ENCODE measurements at regions not wholly inside any gene's neighbourhood (a gene's known extent, or its start where the extent isn't known, plus 50 kb on each side); places are given as distances from the start of the nearest gene placed in this dataset.

DNA sequence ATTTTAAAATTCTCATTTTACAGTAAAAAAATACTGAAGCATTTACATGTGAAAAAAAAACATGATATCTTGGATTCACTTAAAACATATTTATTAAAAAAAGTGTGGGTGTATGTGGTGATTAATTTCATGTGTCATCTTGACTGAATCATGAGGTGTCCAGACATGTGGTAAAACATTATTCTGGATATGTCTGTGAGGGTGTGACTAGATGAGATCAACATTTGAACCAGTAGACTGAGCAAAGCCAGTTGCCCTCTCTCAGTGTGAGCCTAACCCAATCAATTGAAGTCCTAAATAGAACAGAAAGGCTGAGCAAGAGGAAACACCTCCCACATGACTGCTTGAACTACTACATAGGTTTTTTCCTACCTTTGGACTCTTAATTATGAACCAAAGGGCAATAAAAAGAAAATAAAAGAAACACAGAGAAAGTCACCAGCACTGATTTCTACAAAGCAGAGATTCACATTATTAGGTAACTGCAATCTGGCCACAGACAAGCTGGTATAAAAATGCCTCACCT, 90.5 kb upstream of the VGLL2 start:
- no peaks in the 10 kb centered on the region for H3K27me3 ChIP-seq (ENCODE audit: control insufficient read depth in 3 of 3, insufficient read depth in 3 of 3, low read length in 3 of 3)

DNA sequence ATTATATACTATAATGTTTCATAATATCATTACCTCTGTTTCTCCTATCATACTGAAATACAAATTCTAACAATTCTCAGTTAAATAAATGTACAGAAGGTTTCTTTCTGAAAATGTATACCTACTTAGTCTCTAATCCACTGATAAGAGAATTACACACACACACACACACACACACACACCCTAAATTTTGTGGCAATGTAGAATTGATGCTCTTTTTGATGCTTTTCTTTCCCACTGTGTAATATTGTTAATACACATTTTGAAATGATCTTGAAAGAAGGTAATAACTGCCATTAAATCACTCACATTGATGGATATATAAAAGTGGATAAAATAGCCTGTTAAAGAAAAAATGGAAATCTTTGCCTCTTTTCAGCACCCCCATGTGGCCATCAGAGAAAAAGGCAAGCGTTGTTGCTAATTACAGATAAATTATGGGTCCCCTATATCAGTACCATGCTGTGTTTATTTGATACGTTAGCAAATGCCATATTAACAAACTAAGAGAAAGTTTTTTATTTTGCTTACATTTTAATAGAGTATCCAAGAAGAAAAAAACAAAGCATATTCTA, 76.6 kb upstream of the VGLL2 start:
- Histone ChIP-seq H3K9me3 (ENCODE audit: control insufficient read depth in 3 of 3, low read length in 3 of 3) (no peaks in the 10 kb centered on the region), H3K4me1 (ENCODE audit: control insufficient read depth in 3 of 3, insufficient read depth in 3 of 3, low read length in 3 of 3) (no peaks in the 10 kb centered on the region), H3K27ac (ENCODE audit: low read depth, low read length) (no peak overlapping the region), H3K27me3 (ENCODE audit: control insufficient read depth in 3 of 3, insufficient read depth in 3 of 3, low read length in 3 of 3) (no peaks in the 10 kb centered on the region), H3K9ac (ENCODE audit: low read depth in 1 of 3, low read length in 3 of 3) (no peak overlapping the region), H3K36me3 (ENCODE audit: control insufficient read depth in 3 of 3, insufficient read depth in 3 of 3, low read length in 3 of 3) (no peaks in the 10 kb centered on the region), H3K4me3 (ENCODE audit: low read length in 3 of 3) (no peak overlapping the region)

More for the DNA sequence above, 90.5 kb upstream of the VGLL2 start:
- no peak overlapping the region for H3K9ac ChIP-seq (ENCODE audit: low read depth in 1 of 3, low read length in 3 of 3)
- no peak overlapping the region for H3K4me3 ChIP-seq (ENCODE audit: low read length in 3 of 3)
- H3K9me3 ChIP-seq (ENCODE audit: control insufficient read depth in 3 of 3, low read length in 3 of 3): peaks cover 0 to 4% (median 0%) of the 10 kb centered on the region in 3 donors
- H3K27ac ChIP-seq (ENCODE audit: low read depth, low read length): no peak overlapping the region
- H3K36me3 ChIP-seq (ENCODE audit: control insufficient read depth in 3 of 3, insufficient read depth in 3 of 3, low read length in 3 of 3): no peaks in the 10 kb centered on the region
- no peaks in the 10 kb centered on the region for H3K4me1 ChIP-seq (ENCODE audit: control insufficient read depth in 3 of 3, insufficient read depth in 3 of 3, low read length in 3 of 3)

DNA sequence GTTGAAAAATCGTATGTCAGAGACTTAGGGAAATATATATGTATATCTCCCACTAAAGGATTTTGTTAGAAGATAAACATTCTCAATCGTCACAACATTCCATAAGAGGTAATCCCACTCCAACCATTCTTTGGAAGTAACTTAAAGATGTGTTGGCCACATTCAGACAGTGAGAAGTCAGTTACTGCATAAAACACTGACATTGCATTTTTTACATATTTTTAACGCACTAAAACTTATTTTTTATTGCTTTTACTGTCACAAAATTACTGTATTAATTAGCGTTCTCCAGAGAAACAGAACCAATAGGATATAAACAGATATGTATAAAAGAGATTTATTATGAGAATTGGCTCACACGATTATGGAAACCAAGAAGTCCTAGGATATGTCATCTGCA, 74.3 kb upstream of the VGLL2 start:
- Histone ChIP-seq H3K4me1 (ENCODE audit: control insufficient read depth in 3 of 3, insufficient read depth in 3 of 3, low read length in 3 of 3) (no peaks in the 10 kb centered on the region), H3K27me3 (ENCODE audit: control insufficient read depth in 3 of 3, insufficient read depth in 3 of 3, low read length in 3 of 3) (no peaks in the 10 kb centered on the region), H3K4me3 (ENCODE audit: low read length in 3 of 3) (no peak overlapping the region), H3K9ac (ENCODE audit: low read depth in 1 of 3, low read length in 3 of 3) (no peak overlapping the region), H3K36me3 (ENCODE audit: control insufficient read depth in 3 of 3, insufficient read depth in 3 of 3, low read length in 3 of 3) (no peaks in the 10 kb centered on the region), H3K9me3 (ENCODE audit: control insufficient read depth in 3 of 3, low read length in 3 of 3) (no peaks in the 10 kb centered on the region), H3K27ac (ENCODE audit: low read depth, low read length) (no peak overlapping the region)

DNA sequence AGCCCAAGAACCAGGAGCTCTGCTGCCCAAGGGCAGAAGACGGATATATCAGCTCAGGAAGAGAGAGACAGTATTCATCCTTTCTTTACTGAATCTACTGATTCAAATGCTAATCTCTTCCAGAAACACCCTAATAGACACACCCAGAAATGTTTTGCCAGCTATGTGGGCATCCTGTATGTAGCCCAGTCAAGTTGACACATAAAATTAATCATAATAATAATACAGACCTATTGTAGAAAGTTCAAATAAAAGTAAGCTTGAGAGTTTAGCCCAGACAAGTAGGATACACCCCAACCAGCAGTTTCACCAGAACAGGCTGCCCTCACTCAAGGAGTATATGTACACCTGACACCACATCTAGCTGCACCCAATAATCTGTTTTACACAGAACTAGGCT, 73.9 kb upstream of the VGLL2 start:
- Histone ChIP-seq H3K36me3 (ENCODE audit: control insufficient read depth in 3 of 3, insufficient read depth in 3 of 3, low read length in 3 of 3) (no peaks in the 10 kb centered on the region), H3K27ac (ENCODE audit: low read depth, low read length) (no peak overlapping the region), H3K9ac (ENCODE audit: low read depth in 1 of 3, low read length in 3 of 3) (no peak overlapping the region), H3K9me3 (ENCODE audit: control insufficient read depth in 3 of 3, low read length in 3 of 3) (no peaks in the 10 kb centered on the region), H3K27me3 (ENCODE audit: control insufficient read depth in 3 of 3, insufficient read depth in 3 of 3, low read length in 3 of 3) (no peaks in the 10 kb centered on the region), H3K4me3 (ENCODE audit: low read length in 3 of 3) (no peak overlapping the region), H3K4me1 (ENCODE audit: control insufficient read depth in 3 of 3, insufficient read depth in 3 of 3, low read length in 3 of 3) (no peaks in the 10 kb centered on the region)

DNA sequence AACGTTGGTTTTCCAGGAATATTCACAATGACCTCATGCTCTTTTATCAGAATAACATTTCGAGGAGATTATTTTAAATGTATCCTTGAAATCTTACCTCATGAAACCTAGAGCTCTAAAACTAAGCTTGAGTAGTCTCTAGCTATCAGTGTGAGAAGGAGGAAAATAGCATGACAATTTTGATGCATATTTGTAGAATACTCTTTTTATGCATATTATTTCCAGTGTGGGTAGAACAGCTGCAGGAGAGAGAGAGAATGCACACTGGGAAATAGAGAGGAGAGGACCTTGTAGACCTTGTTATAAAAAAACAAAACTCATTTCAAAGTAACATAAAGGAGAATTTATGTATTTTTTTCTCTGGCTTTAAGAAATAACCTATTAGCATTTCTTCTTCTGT, 71.1 kb upstream of the VGLL2 start:
- Histone ChIP-seq H3K9me3 (ENCODE audit: control insufficient read depth in 3 of 3, low read length in 3 of 3) (no peaks in the 10 kb centered on the region), H3K36me3 (ENCODE audit: control insufficient read depth in 3 of 3, insufficient read depth in 3 of 3, low read length in 3 of 3) (no peaks in the 10 kb centered on the region), H3K9ac (ENCODE audit: low read depth in 1 of 3, low read length in 3 of 3) (no peak overlapping the region), H3K27me3 (ENCODE audit: control insufficient read depth in 3 of 3, insufficient read depth in 3 of 3, low read length in 3 of 3) (no peaks in the 10 kb centered on the region), H3K4me3 (ENCODE audit: low read length in 3 of 3) (no peak overlapping the region), H3K27ac (ENCODE audit: low read depth, low read length) (no peak overlapping the region), H3K4me1 (ENCODE audit: control insufficient read depth in 3 of 3, insufficient read depth in 3 of 3, low read length in 3 of 3) (peaks cover 0 to 1% (median 0%) of the 10 kb centered on the region in 3 donors)

DNA sequence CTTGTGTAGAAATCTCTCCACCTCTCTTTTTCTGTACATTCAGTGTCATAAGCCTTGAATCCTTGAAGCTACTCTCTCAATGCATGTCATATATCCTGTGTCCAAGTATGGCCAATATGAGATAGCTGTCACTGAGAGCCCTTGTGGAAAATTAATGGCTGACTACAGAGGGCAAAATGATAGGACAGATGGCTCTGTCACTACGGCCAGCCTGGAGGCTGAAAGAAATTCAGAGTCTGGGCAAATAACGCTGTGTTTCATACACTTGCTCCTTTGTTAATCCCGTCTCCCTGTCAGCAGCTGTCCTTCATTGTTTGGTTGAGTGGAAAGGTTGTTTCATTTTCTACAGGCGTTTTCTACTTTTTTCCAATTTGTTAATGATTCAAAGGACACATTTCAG, 70.4 kb upstream of the VGLL2 start:
- Histone ChIP-seq H3K4me1 (ENCODE audit: control insufficient read depth in 3 of 3, insufficient read depth in 3 of 3, low read length in 3 of 3) (peaks cover 0 to 2% (median 0%) of the 10 kb centered on the region in 3 donors), H3K36me3 (ENCODE audit: control insufficient read depth in 3 of 3, insufficient read depth in 3 of 3, low read length in 3 of 3) (no peaks in the 10 kb centered on the region), H3K4me3 (ENCODE audit: low read length in 3 of 3) (no peak overlapping the region), H3K9ac (ENCODE audit: low read depth in 1 of 3, low read length in 3 of 3) (no peak overlapping the region), H3K9me3 (ENCODE audit: control insufficient read depth in 3 of 3, low read length in 3 of 3) (no peaks in the 10 kb centered on the region), H3K27ac (ENCODE audit: low read depth, low read length) (no peak overlapping the region), H3K27me3 (ENCODE audit: control insufficient read depth in 3 of 3, insufficient read depth in 3 of 3, low read length in 3 of 3) (no peaks in the 10 kb centered on the region)

DNA sequence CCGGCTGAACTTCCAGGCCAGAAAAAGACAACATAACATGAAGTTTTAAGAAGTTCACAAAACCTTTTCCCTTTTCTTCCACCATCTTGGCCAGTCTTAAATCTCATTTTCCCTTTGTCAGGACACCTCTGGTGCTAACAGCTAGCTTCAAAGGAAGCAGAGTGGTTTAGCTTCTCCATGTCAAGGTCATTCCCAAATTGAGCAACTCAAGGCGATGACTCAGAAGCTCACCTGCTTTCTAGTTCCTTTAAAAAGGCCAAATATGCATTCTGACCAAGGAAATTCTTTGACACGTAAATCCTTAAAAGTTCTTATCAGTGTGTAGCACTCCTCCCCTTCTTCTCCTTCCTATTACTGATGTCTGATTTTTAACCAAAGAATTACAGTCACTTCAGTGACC, 69.6 kb upstream of the VGLL2 start:
- Histone ChIP-seq H3K9ac (ENCODE audit: low read depth in 1 of 3, low read length in 3 of 3) (no peak overlapping the region), H3K4me3 (ENCODE audit: low read length in 3 of 3) (no peak overlapping the region), H3K9me3 (ENCODE audit: control insufficient read depth in 3 of 3, low read length in 3 of 3) (no peaks in the 10 kb centered on the region), H3K36me3 (ENCODE audit: control insufficient read depth in 3 of 3, insufficient read depth in 3 of 3, low read length in 3 of 3) (no peaks in the 10 kb centered on the region), H3K27ac (ENCODE audit: low read depth, low read length) (peak overlapping the region; percentile 8), H3K27me3 (ENCODE audit: control insufficient read depth in 3 of 3, insufficient read depth in 3 of 3, low read length in 3 of 3) (no peaks in the 10 kb centered on the region), H3K4me1 (ENCODE audit: control insufficient read depth in 3 of 3, insufficient read depth in 3 of 3, low read length in 3 of 3) (peaks cover 0 to 2% (median 0%) of the 10 kb centered on the region in 3 donors)

DNA sequence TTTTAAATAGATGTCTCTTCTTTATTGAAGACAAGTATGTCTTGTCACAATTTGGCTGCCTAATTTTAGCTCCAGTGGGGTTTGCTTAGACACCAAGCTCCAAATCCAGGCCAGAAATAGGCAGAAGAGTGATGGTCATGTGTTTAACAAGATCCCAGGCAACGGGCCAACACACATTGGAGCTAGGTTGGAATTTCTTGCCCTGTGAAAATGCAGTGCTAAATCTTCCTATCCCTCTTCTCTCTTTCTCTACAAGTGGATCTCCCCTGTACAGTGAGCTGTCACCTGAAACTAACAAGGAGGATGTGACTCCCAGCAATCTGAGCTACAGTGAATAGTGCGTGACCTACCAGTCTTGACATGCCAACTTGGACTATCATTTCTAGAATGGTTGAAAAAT, 65.3 kb upstream of the VGLL2 start:
- Histone ChIP-seq H3K36me3 (ENCODE audit: control insufficient read depth in 3 of 3, insufficient read depth in 3 of 3, low read length in 3 of 3) (no peaks in the 10 kb centered on the region), H3K27me3 (ENCODE audit: control insufficient read depth in 3 of 3, insufficient read depth in 3 of 3, low read length in 3 of 3) (no peaks in the 10 kb centered on the region), H3K9me3 (ENCODE audit: control insufficient read depth in 3 of 3, low read length in 3 of 3) (no peaks in the 10 kb centered on the region), H3K9ac (ENCODE audit: low read depth in 1 of 3, low read length in 3 of 3) (peak overlapping the region in 2 of 3 donors; percentile 5 to 10), H3K4me1 (ENCODE audit: control insufficient read depth in 3 of 3, insufficient read depth in 3 of 3, low read length in 3 of 3) (peaks cover 0 to 2% (median 0%) of the 10 kb centered on the region in 3 donors), H3K4me3 (ENCODE audit: low read length in 3 of 3) (no peak overlapping the region), H3K27ac (ENCODE audit: low read depth, low read length) (peak overlapping the region; percentile 70)

DNA sequence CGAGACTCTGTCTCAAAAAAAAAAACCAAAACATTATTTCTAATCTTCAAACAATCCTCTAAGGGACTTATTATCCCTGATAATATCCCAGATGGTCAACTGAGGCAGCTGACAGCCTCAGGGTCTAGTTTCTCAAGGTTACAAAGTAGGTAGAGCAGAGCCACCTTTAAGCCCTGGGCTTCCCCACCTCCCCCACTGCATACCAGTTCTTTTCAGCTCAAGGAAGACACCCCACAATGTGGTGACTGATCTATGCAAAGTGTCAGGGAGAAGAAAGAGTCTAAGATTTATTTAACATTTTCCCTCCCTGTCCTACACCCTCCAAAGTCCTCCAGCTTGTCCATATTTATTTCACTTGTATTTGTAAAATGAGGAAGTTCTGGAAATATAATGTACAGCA, 60.5 kb upstream of the VGLL2 start:
- Histone ChIP-seq H3K27me3 (ENCODE audit: control insufficient read depth in 3 of 3, insufficient read depth in 3 of 3, low read length in 3 of 3) (no peaks in the 10 kb centered on the region), H3K27ac (ENCODE audit: low read depth, low read length) (no peak overlapping the region), H3K36me3 (ENCODE audit: control insufficient read depth in 3 of 3, insufficient read depth in 3 of 3, low read length in 3 of 3) (no peaks in the 10 kb centered on the region), H3K9ac (ENCODE audit: low read depth in 1 of 3, low read length in 3 of 3) (no peak overlapping the region), H3K4me3 (ENCODE audit: low read length in 3 of 3) (no peak overlapping the region), H3K4me1 (ENCODE audit: control insufficient read depth in 3 of 3, insufficient read depth in 3 of 3, low read length in 3 of 3) (peaks cover 0 to 6% (median 0%) of the 10 kb centered on the region in 3 donors), H3K9me3 (ENCODE audit: control insufficient read depth in 3 of 3, low read length in 3 of 3) (no peaks in the 10 kb centered on the region)

DNA sequence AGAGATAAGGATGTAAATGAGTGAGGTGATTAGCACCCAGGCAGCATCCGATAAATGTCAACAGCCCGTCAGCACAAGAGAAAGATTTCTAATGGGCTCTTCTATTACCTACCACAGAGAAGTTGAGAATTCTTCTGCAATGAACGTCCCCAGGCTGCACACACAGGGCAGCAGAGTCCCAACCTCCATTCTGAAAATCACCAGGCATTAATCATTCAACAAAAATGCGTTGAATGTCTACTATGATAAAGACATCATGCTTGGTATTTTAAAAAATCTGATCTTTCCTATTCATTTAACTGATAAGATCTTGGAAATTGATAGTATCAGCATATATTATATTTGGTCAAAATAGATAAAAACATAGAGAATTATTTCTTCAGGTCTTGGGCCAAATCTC, 59.5 kb upstream of the VGLL2 start:
- Histone ChIP-seq H3K4me3 (ENCODE audit: low read length in 3 of 3) (no peak overlapping the region), H3K27ac (ENCODE audit: low read depth, low read length) (no peak overlapping the region), H3K9ac (ENCODE audit: low read depth in 1 of 3, low read length in 3 of 3) (no peak overlapping the region), H3K4me1 (ENCODE audit: control insufficient read depth in 3 of 3, insufficient read depth in 3 of 3, low read length in 3 of 3) (peaks cover 0 to 6% (median 0%) of the 10 kb centered on the region in 3 donors), H3K27me3 (ENCODE audit: control insufficient read depth in 3 of 3, insufficient read depth in 3 of 3, low read length in 3 of 3) (no peaks in the 10 kb centered on the region), H3K9me3 (ENCODE audit: control insufficient read depth in 3 of 3, low read length in 3 of 3) (no peaks in the 10 kb centered on the region), H3K36me3 (ENCODE audit: control insufficient read depth in 3 of 3, insufficient read depth in 3 of 3, low read length in 3 of 3) (no peaks in the 10 kb centered on the region)

Data from skeletal muscle tissue (tissue), 3 donors.